IMR-90 (cell line): ENCODE measurements at regions not wholly inside any gene's neighbourhood (a gene's known extent, or its start where the extent isn't known, plus 50 kb on each side); places are given as distances from the start of the nearest gene placed in this dataset.

Experiments used
- ATAC-seq: fragments of 200-7000 bp; cut with Tn5 transposase; 2 replicates; pipeline ENCODE4 v1.9.1; 2020; ENCODE audit warnings: low read depth, mild to moderate bottlenecking, moderate library complexity
- BruUV-seq: library from RNA; stranded (reverse); fragments of 400-500 nt; replicated peaks from 2 replicates; lab custom pipeline; 2021; lab: Mats Ljungman, UMichigan
- CTCF ChIA-PET: fragments of 300-600 bp; formaldehyde crosslinking; extraction: SDS; loops from one replicate; lab custom pipeline; 2021; ENCODE audit warnings: antibody characterized with exemption; lab: Yijun Ruan, JAX
- POLR2A ChIA-PET: fragments of 300-600 bp; sonication (Branson Sonifier 250); formaldehyde crosslinking; loops from one replicate; lab custom pipeline; 2022; ENCODE audit warnings: antibody characterized with exemption; ENCODE audit not compliant: unreplicated experiment; lab: Charles Lee
- DNase-seq: peaks from one replicate; pipeline ENCODE4 v3.0.0; 2013
- H2AFZ ChIP-seq: replicated peaks from 2 replicates; pipeline ENCODE3; 2013; ENCODE audit warnings: low read length, mild to moderate bottlenecking; ENCODE audit not compliant: poor library complexity
- H2AK5ac ChIP-seq: 2 replicates; pipeline ENCODE4 v1.6.1; 2013; ENCODE audit warnings: low read depth, low read length, inconsistent platforms
- H2AK9ac ChIP-seq: replicated peaks from 2 replicates; pipeline ENCODE3; 2013; ENCODE audit warnings: mild to moderate bottlenecking, low read depth, low read length, moderate library complexity; ENCODE audit not compliant: poor library complexity
- H2BK120ac ChIP-seq: 2 replicates; pipeline ENCODE4 v1.6.1; 2013; ENCODE audit warnings: low read depth, low read length, inconsistent platforms
- H2BK15ac ChIP-seq: 3 replicates; pipeline ENCODE4 v1.6.1; 2013; ENCODE audit warnings: low read depth, low read length, inconsistent platforms
- H2BK20ac ChIP-seq: 2 replicates; pipeline ENCODE4 v1.6.1; 2013; ENCODE audit warnings: low read depth, mild to moderate bottlenecking, inconsistent platforms, low read length, moderate library complexity
- H2BK5ac ChIP-seq: 2 replicates; pipeline ENCODE4 v1.6.1; 2013; ENCODE audit warnings: mild to moderate bottlenecking, low read depth, low read length, inconsistent platforms; ENCODE audit not compliant: poor library complexity, severe bottlenecking
- H3K14ac ChIP-seq: replicated peaks from 2 replicates; pipeline ENCODE4 v1.6.1; 2013; ENCODE audit warnings: low read depth, low read length, inconsistent platforms
- H3K18ac ChIP-seq: 2 replicates; pipeline ENCODE4 v1.6.1; 2013; ENCODE audit warnings: low read depth, low read length, control low read depth
- H3K23ac ChIP-seq: 2 replicates; pipeline ENCODE4 v1.6.1; 2013; ENCODE audit warnings: low read depth, low read length, inconsistent platforms
- H3K27ac ChIP-seq: 2 replicates; pipeline ENCODE4 v1.5.1; 2013; ENCODE audit warnings: mild to moderate bottlenecking, control low read depth, low read length; ENCODE audit not compliant: insufficient read depth
- H3K27me3 ChIP-seq: 2 replicates; pipeline ENCODE4 v1.6.1; 2013; ENCODE audit warnings: low read length; ENCODE audit not compliant: control insufficient read depth, insufficient read depth
- H3K36me3 ChIP-seq: 2 replicates; pipeline ENCODE4 v1.6.1; 2013; ENCODE audit warnings: low read length, mixed read lengths; ENCODE audit not compliant: control insufficient read depth, insufficient read depth
- H3K4ac ChIP-seq: 2 replicates; pipeline ENCODE4 v1.6.1; 2013; ENCODE audit warnings: low read depth, low read length, inconsistent platforms
- H3K4me1 ChIP-seq: 2 replicates; pipeline ENCODE4 v1.6.1; 2013; ENCODE audit warnings: low read length, mixed read lengths; ENCODE audit not compliant: control insufficient read depth, insufficient read depth
- H3K4me2 ChIP-seq: 2 replicates; pipeline ENCODE4 v1.6.1; 2013; ENCODE audit warnings: low read depth, mild to moderate bottlenecking, control low read depth, low read length, moderate library complexity
- H3K4me3 ChIP-seq: 2 replicates; pipeline ENCODE4 v1.5.1; 2013; ENCODE audit warnings: low read depth, mild to moderate bottlenecking, control low read depth, low read length, moderate library complexity; ENCODE audit not compliant: insufficient read depth
- H3K56ac ChIP-seq: 2 replicates; pipeline ENCODE4 v1.6.1; 2013; ENCODE audit warnings: low read length, inconsistent platforms; ENCODE audit not compliant: insufficient read depth; ENCODE audit errors: extremely low read depth
- H3K79me1 ChIP-seq, 2 experiments: 2 replicates each; pipeline ENCODE4 v1.6.1; 2013; ENCODE audit warnings: low read length in 2 of 2, inconsistent platforms in 1 of 2, low read depth in 1 of 2
- H3K9ac ChIP-seq: 2 replicates; pipeline ENCODE4 v1.6.1; 2013; ENCODE audit warnings: low read depth, low read length, control low read depth
- H3K9me1 ChIP-seq: 2 replicates; pipeline ENCODE4 v1.6.1; 2013; ENCODE audit warnings: low read length, inconsistent platforms; ENCODE audit not compliant: insufficient read depth
- H3K9me3 ChIP-seq: 2 replicates; pipeline ENCODE4 v1.6.1; 2013; ENCODE audit warnings: low read length; ENCODE audit not compliant: control insufficient read depth, insufficient read depth
- H4K20me1 ChIP-seq: 2 replicates; pipeline ENCODE4 v1.6.1; 2013; ENCODE audit warnings: low read length, inconsistent platforms; ENCODE audit not compliant: insufficient read depth
- H4K5ac ChIP-seq: 2 replicates; pipeline ENCODE4 v1.6.1; 2013; ENCODE audit warnings: mild to moderate bottlenecking, low read depth, low read length, control low read depth
- H4K8ac ChIP-seq, 2 experiments: 2 replicates each; pipeline ENCODE4 v1.6.1; 2013; ENCODE audit warnings: low read depth in 2 of 2, low read length in 2 of 2, control low read depth in 1 of 2, inconsistent platforms in 1 of 2
- H4K91ac ChIP-seq: 2 replicates; pipeline ENCODE4 v1.6.1; 2013; ENCODE audit warnings: low read depth, low read length, inconsistent platforms; ENCODE audit not compliant: insufficient read depth
- FOS ChIP-seq: fragments of 150-350 bp; IDR thresholded peaks from 2 replicates; pipeline ENCODE4 v1.6.1; 2016; ENCODE audit warnings: low read depth, low read length
- MAZ ChIP-seq: IDR thresholded peaks from 2 replicates; pipeline ENCODE4 v1.6.1; 2012; ENCODE audit warnings: low read depth, mild to moderate bottlenecking, low read length, improper control_type of control experiment, moderate library complexity, borderline replicate concordance
- MXI1 ChIP-seq: IDR thresholded peaks from 2 replicates; pipeline ENCODE4 v1.6.1; 2012; ENCODE audit warnings: low read depth, mild to moderate bottlenecking, low read length, moderate library complexity, borderline replicate concordance
- POLR2A ChIP-seq: IDR thresholded peaks from 2 replicates; pipeline ENCODE4 v1.6.1; 2012; ENCODE audit warnings: mild to moderate bottlenecking, low read depth, low read length
- RCOR1 ChIP-seq: IDR thresholded peaks from 2 replicates; pipeline ENCODE4 v1.6.1; 2012; ENCODE audit warnings: mild to moderate bottlenecking, low read length, improper control_type of control experiment; ENCODE audit not compliant: insufficient replicate concordance
- RFX5 ChIP-seq: IDR thresholded peaks from 2 replicates; pipeline ENCODE4 v1.8.0; 2012; ENCODE audit warnings: low read depth, mild to moderate bottlenecking, low read length, moderate library complexity
- SMC3 ChIP-seq: fragments of 150-350 bp; IDR thresholded peaks from 2 replicates; pipeline ENCODE4 v1.6.1; 2016; ENCODE audit warnings: low read depth, mild to moderate bottlenecking, antibody characterized with exemption, low read length, moderate library complexity
- WGBS, 2 experiments: methylation state at CpG; one replicate each; pipeline versions ENCODE4 v1.1.5 to v1.1.7; 2013; ENCODE audit warnings: missing lambda C conversion rate in 2 of 2; ENCODE audit not compliant: insufficient read length in 1 of 2; ENCODE audit errors: extremely low coverage in 2 of 2; 5-methylcytosine and 5-hydroxymethylcytosine counted together
- dilution Hi-C: fragments of 300-500 bp; cut with HindIII; formaldehyde crosslinking; loops from one replicate; pipeline ENCODE4 v1.14.3; 2018; ENCODE audit warnings: low sequenced_read_pairs; ENCODE audit not compliant: unreplicated experiment
- in situ Hi-C: fragments of 300-500 bp; cut with MboI; formaldehyde crosslinking; loops from 3 replicates; pipeline ENCODE4 v1.14.3; 2019; ENCODE audit warnings: low sequenced_read_pairs, inconsistent platforms, mixed read lengths
- intact Hi-C: fragments of 100-400 bp; cut with micrococcal nuclease; formaldehyde crosslinking; loops from 2 replicates; pipeline ENCODE4 v1.10.0; 2022
- TF ChIP-seq, protein P1 (sequence below): conservative IDR thresholded peaks from 2 replicates; pipeline ENCODE4 v1.5.1; 2012; ENCODE audit warnings: mild to moderate bottlenecking, low read depth, low read length, improper control_type of control experiment
- TF ChIP-seq, protein P2 (sequence below): fragments of 150-350 bp; IDR thresholded peaks from 2 replicates; pipeline ENCODE4 v1.6.1; 2017; ENCODE audit warnings: mild to moderate bottlenecking, antibody characterized with exemption, low read length, low read depth

DNA sequence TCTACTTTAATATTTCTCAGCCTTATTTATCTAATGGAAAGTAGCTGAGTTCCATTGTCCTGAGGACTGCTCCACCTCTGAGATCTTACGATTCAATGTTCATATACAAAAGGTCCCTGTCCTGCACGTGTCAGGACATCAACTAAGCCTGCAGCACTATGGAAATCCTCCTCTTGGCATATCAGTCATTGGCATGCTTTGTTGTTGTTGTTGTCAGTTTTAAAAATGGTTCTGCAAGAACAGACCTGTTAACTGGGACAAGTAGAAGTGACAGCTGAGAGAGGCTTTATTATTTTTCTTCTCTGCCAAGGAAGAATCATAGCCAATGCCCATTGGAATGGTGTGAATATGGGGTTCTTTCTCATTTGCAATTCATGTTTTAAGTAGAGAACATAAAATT, 450.1 kb upstream of the PKDCC start:
- BruUV-seq = no TSS peak
- ChIA-PET POLR2A (no interaction called here), CTCF (no interaction called here)
- ATAC-seq (no peak), DNase-seq (no peak)
- Histone ChIP-seq H3K4me1 (no peaks in the 10 kb centered on the region), H2BK120ac (no peak overlapping the region), H2AFZ (no peak overlapping the region), H4K91ac (no peak overlapping the region), H3K9ac (no peak overlapping the region), H3K4me3 (no peak overlapping the region), H2BK15ac (no peak overlapping the region), H3K56ac (no peak overlapping the region), H3K27me3 (no peaks in the 10 kb centered on the region), H3K23ac (no peak overlapping the region), H3K14ac (no peak overlapping the region), H3K79me1 (no peaks in the 10 kb centered on the region), H3K4ac (no peak overlapping the region), H3K36me3 (no peaks in the 10 kb centered on the region), H2AK9ac (no peak overlapping the region), H2BK5ac (no peak overlapping the region), H3K9me1 (no peaks in the 10 kb centered on the region), H4K8ac (no peak overlapping the region), H4K5ac (no peak overlapping the region), H3K9me3 (no peaks in the 10 kb centered on the region), H3K4me2 (no peak overlapping the region), H2AK5ac (no peak overlapping the region), H3K18ac (no peak overlapping the region), H4K20me1 (no peaks in the 10 kb centered on the region), H3K27ac (no peak overlapping the region), H2BK20ac (no peak overlapping the region)
- in situ Hi-C loops = no loop called here
- no CpG with 5 or more reads among the region's 2 CpGs for WGBS, 2 experiments
- intact Hi-C loops = no loop called here
- TF ChIP-seq, protein P1, sequence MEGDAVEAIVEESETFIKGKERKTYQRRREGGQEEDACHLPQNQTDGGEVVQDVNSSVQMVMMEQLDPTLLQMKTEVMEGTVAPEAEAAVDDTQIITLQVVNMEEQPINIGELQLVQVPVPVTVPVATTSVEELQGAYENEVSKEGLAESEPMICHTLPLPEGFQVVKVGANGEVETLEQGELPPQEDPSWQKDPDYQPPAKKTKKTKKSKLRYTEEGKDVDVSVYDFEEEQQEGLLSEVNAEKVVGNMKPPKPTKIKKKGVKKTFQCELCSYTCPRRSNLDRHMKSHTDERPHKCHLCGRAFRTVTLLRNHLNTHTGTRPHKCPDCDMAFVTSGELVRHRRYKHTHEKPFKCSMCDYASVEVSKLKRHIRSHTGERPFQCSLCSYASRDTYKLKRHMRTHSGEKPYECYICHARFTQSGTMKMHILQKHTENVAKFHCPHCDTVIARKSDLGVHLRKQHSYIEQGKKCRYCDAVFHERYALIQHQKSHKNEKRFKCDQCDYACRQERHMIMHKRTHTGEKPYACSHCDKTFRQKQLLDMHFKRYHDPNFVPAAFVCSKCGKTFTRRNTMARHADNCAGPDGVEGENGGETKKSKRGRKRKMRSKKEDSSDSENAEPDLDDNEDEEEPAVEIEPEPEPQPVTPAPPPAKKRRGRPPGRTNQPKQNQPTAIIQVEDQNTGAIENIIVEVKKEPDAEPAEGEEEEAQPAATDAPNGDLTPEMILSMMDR = no peak
- TF ChIP-seq SMC3 (no peak), FOS (no peak), RFX5 (no peak), MXI1 (no peak), RCOR1 (no peak), POLR2A (no peak), MAZ (no peak)
- TF ChIP-seq, protein P2, sequence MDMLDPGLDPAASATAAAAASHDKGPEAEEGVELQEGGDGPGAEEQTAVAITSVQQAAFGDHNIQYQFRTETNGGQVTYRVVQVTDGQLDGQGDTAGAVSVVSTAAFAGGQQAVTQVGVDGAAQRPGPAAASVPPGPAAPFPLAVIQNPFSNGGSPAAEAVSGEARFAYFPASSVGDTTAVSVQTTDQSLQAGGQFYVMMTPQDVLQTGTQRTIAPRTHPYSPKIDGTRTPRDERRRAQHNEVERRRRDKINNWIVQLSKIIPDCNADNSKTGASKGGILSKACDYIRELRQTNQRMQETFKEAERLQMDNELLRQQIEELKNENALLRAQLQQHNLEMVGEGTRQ = no peak
- dilution Hi-C loops = no loop called here
